ENCODE measurements at regions not wholly inside any gene's neighbourhood (a gene's known extent, or its start where the extent isn't known, plus 50 kb on each side); places are given as distances from the start of the nearest gene placed in this dataset.
"Not testable (repeated sequence)": the region's sequence is repeated elsewhere in the genome, so short reads cannot be mapped to it uniquely, and the experiment has no call there.

DNA sequence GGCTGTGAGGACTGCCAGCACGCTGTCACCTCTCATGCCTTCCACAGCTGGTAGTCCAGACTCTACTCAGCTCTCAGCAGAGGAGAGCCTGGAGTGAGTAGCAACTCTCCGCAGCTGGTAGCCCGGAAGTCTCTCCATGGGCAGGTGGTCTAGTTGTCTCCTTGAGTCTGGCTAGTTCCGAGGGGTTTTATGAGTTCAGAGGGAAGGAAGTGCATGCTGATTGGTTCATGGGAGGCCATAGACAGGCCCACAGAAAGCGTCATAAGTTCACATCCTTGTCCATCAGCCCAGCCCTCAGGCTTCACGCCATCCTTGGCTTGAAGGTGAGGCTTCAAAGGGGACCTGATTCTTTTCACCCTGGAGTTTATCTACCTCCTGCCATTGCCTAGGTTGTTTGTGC lies 2662.4 kb upstream of the PCDH20 start:
- DNase-seq (ENCODE audit: low spot score) = no peak

DNA sequence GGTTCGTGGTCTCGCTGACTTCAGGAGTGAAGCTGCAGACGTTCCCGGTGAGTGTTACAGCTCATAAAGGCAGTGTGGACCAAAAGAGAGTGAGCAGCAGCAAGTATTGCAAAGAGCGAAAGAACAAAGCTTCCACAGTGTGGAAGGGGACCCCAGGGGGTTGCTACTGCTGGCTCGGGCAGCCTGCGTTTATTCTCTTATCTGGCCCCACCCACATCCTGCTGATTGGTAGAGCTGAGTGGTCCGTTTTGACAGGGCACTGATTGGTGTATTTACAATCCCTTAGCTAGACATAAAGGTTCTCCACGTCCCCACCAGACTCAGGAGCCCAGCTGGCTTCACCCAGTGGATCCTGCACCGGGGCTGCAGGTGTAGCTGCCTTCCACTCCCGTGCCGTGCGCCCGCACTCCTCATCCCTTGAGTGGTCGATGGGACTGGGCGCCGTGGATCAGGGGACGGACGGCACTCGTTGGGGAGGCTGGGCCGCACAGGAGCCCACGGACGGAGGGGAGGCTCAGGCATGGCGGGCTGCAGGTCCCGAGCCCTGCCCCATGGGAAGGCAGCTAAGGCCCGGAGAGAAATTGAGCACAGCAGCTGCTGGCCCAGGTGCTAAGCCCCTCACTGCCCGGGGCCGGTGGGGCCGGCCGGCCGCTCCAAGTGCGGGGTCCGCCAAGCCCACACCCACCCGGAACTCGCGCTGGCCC lies 2661.6 kb upstream of the PCDH20 start:
- DNase-seq (ENCODE audit: low spot score) = not testable (repeated sequence)

DNA sequence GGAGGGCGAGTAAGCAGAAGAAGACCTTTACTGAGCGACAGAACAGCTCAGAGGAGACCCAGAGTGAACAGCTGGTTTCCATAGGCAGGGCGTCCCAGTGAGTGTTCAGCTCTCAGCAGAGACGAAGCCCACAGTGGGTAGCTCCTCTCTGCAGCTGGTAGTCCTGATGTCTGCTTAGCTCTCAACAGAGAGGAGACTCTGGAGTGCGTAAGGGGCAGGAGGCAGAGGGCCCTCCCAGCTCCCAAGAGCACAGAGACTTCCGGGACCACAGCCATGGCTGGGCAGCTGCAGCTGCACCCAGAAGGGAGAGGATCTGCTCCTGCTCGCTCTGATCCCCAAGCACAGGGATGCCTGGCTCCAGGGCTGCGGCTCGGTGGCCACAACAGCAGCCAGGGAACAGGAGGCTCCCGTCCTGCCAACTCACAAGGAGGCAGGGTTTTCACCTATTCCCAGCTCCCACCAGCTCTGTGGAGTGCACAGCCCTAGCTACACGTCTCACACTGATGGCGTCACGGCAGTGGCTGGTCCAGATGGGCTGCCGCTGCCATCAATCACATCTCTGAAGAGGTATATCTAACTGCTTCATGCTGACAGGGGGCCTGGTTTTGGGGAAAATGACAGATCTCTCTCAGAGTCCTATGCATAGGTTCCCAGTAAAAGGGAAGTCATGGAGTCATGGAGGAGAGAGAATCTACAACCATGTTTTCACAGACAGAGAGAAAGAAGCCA lies 2660.1 kb upstream of the PCDH20 start:
- no peak for DNase-seq (ENCODE audit: low spot score)

DNA sequence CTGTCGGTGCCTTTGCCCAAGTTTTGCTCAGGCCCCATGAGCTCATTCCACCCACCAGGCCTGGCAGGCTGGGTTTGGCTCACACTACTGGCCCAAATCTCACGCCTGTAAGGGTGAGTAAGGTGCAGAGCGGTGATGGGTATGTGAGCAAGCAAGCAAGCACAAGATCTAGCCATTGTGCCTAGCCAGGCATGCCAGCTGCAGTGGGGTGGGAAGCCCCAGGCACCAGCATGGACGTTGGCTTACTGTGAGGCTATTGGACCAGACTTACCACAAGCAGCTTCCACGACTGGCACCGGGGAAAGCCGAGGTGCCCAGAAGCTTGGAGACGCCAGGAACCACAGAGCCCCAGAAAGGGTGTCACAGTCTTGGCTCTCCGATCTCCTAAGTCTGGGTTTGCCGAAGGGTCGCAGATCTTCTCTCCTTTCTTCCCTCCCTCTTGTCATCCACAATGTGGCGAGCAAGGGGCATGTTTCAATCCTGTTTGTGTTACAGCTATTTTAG lies 2659.4 kb upstream of the PCDH20 start:
- DNase-seq (ENCODE audit: low spot score) = no peak

DNA sequence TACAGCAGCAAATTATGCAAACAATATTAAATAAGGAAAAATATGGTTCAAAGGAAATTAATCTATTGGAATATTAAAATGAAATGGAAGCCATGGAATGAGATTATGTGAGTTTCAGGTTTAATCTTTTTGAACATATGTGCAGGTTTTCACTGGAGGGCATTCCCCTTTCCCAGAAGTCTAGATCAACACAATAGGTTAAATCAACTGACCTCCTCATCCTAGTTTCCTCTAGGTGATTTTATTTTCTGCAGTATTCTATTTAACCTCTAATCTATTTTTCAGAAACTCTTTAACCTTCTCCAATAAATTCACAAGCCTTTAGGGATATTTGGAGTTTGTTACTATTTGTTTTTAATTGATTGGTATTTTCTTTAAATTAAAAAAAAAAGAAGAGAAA lies 2657.6 kb upstream of the PCDH20 start:
- DNase-seq (ENCODE audit: low spot score) = no peak

DNA sequence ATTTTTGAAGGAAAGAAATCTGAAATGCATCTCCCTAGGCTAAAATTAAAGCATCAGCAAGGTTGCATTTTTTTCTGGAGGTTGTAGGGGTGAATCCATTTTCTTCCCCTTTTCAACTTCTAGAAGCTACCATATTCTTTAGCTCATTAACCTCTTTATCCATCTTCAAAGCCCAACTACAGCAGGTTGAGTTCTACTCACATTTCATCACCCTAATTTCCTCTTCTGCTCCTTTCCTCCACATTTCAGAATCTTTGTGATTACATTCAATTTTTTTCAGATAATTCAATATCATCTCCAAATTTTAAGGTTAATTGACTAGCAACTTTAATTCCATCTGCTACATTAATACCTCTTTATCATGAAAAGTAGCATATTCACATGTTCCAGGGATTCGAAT lies 2655.7 kb upstream of the PCDH20 start:
- no peak for DNase-seq (ENCODE audit: low spot score)

DNA sequence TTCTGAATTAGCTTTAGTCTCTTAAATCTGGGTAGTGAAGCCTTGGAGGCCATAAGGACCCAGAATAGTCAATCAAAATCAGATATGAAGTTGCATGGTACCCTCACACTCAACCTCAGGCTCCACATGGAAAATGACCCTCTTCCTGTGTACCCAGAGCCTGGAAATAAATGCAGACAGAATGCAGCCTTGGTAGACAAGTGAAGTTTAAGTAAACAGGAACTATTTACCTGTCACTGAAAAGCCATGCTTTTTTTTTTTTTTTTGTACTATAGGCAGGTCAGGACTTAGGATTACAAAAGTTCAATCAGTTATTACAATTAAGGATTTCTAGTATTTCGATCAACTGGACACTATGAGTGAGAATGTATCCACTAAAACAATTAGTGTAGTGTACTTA lies 2654.2 kb upstream of the PCDH20 start:
- no peak for DNase-seq (ENCODE audit: low spot score)

DNA sequence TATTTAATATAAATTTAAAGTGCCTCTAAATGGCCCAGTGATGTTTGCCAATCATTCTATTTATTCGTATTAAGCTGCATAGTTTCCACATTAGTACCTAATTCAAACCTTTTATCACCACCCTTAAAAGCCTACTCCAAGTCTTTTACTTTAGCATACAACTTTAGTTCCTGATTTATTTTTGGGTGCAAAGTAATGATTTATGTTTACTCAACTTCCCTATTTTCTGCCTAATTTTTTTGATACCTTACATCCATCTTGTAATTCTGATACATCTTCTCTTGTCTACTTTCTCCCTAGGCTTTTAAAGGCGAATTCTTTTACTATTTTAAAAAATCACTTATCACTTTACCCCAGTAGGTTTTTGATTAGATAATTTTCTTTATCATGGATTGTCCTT lies 2651.1 kb upstream of the PCDH20 start:
- no peak for DNase-seq (ENCODE audit: low spot score)

DNA sequence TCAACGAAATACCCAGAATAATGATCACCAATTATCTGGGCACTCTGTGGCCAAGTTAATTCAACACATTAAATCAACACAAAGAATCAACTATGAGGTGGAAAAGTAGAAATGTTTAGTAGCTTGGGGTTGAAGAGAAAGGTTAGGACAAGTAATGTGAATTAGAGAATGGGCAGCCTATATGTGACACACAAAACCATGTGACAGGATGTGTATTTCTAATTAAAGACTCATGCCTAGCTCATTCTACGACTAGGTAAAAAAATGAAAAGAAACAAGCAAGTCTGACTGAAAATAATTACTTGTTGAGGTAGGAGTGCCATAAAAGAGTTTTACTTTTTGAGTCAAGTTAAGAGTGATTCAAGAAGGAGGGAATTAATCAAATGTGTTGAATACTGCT lies 2646.0 kb upstream of the PCDH20 start:
- no peak for DNase-seq (ENCODE audit: low spot score)

DNA sequence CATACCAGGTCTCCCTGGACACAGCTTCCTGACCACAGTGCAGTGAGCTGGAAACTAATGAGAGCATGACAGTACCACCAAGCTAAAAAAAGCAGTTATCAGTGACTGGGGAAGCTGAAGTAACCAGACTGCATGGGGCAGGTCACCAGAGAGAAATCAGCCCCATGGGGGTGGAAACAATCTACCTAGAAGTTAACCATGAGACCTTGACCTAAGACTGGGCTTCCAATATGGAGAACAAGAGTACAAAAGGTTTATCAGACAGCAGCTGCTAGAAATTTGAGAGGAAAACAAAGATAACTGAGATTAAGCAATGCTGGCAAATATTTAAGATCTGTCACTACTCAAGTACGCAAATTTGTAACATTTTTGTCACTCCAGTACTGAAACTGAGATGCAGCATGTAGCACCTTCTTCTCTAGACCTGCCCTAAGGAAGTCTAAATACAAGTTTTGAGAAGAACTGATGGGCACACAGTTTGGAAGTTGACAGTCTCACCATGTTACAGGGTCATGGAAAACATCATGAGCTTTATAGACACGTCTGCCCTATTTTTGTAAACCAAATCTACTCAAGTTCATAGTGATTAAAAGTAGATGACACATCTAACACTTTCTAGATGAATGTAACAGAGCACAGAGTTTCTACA lies 2641.8 kb upstream of the PCDH20 start:
- DNase-seq (ENCODE audit: low spot score) = no peak

DNA sequence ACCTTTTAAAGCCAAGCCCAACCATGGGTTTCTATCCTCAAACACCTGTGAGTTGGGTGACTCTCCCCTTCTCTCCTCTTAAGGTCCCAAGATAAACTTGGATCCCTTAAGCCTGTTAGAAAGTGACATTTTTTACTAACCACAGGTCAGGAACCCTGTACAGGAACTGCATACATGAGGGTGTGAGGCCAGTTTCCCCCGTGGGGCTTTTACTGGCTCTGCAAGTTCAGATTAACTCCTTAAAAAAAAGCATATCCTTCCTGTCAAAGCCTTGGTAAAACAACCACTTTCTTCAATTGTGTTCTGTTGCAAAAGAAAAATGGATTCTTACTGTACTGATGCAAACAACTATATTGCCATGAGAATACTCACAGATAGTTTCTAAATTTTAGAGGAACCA lies 2638.7 kb upstream of the PCDH20 start:
- no peak for DNase-seq (ENCODE audit: low spot score)

DNA sequence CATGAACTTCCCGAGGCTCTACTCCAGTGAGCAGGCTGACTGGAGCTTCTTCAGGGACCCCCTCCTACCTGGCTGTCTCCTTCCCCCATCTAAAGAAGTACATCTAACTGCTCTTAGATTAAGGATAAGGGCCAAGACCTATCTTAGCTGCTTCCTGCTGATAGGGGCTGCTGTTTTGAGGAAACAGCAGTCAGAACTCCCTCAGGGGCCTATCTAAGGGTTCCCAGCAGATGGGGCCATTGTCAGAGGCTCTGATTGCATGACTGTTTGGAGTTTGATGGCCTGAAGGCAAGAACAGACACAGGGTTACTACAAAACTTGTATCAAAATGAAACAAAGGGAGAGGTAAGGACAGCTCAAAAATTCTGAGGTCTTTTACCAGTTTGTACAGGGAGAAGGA lies 2636.9 kb upstream of the PCDH20 start:
- no peak for DNase-seq (ENCODE audit: low spot score)

DNA sequence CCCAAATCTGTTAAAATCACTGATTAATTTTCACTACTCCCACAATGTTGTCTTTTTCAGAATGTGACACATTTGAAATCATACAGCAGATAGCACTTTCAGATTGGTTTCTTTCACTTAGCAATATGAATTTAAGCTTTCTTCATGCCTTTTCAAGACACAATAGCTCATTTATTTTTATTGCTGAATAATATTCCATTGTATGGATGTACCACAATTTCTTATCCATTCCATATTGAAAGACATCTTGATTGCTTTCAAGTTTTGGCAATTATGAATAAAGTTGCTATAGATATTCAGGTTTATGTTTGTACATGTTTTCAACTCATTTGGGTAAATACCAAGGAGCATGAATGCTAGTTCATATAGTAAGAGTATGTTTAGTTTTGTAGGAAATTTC lies 2635.6 kb upstream of the PCDH20 start:
- DNase-seq (ENCODE audit: low spot score) = no peak

DNA sequence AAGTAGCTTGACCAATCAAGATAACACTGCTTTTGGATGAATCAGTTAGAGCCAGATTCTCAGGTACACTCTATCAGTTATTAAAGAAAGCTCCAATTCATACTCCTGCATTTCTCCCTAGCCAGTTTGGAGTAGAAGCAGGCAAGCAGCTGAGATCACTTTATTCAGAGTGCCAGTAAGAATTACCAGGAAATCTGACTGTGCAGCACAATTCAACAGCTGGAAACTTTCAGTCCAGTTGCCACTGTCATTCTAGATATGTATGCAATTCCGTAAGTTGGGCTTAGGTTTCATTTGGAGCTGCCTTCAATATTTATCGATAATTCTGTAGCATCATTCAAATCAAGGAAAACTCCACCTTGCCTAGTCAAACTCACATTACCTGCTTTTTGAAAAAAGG lies 2625.6 kb upstream of the PCDH20 start:
- no peak for DNase-seq (ENCODE audit: low spot score)

DNA sequence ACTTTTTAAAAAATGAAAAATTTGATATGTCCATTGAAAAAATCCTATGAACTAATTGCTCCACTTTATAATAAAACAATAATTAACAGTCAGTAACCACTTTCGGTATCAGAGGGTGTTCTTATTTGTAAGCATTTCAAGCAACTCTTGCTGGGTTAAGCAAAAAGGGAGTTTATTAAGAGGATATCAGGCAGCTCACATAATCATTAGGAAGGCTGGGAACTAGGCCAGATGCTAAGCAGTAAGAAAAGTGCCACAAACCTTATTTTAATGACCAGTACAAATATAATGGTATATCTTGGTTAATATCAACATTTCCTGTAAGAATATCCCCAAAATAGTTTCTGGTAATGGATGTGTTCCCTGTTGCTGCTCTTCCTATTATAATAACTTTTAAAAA lies 2618.3 kb upstream of the PCDH20 start:
- DNase-seq (ENCODE audit: low spot score) = no peak

DNA sequence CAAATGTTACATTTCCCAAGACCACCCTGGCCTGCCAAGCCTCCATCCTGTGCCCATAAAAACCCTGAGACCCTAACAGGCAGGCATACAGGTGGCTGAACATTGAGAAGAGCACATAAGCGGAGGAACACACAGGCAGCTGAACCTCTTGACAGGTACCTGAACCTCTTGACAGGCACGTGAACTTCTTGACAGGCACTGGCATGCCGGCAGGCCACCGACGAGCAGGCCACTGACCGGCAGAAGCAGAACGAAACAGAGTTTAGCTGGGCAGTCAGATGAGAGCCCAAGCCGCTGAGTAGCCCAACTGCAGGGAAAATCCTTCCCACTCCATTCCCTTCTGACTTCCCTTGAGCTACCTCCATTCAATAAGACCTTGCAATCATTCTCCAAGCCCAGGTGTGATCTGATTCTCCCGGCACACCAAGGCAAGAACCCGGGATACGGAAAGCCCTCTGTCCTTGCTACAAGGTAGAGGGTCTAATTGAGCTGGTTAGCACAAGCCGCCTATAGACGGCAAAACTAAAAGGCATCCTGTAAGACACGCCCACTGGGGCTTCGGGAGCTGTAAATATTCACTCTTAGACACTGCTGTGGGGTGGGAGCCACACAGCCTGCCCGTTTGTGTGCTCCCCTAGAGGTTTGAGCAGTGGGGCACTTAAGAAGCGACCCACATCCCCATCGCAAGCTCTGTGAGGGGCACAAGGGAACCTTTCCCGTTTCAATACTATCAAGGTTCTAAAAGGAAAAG lies 2613.9 kb upstream of the PCDH20 start:
- DNase-seq (ENCODE audit: low spot score) = no peak

DNA sequence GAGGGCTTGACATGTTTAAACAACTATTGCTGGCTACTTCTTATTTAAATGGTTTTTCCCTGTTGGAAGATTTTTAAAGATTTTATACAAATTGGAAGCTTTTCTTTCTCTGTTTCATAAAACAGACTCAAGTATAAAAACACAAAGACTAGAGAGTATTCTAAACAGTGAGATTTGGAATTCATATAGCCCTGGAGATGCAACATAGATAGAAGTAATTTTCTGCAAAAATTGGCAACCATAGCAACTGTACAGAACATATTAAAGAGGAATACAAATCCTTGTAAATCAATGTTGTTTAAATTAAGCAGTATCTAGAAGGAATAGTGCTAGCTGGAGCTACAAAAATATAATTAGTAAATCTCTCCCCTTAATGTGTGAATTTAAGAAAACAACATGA lies 2612.9 kb upstream of the PCDH20 start:
- no peak for DNase-seq (ENCODE audit: low spot score)

DNA sequence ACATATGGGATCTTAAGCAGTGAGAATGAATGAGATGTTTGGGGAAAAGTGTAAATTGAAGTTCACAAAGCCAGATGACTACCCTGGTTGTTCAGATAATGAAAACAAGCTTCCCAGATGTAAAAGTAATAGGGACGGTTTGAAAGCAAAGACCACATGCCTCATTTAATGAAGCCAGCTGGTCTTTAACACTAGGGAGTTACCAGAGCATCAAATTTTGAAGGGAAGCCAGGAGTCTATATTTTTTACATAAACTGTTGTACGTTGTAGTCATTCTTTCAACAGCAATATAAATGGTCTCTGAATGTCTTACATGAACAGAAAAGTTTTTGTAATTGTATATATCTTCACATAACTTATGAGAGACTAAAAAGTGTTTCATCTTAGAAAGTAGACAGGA lies 2604.5 kb upstream of the PCDH20 start:
- DNase-seq (ENCODE audit: low spot score) = no peak

DNA sequence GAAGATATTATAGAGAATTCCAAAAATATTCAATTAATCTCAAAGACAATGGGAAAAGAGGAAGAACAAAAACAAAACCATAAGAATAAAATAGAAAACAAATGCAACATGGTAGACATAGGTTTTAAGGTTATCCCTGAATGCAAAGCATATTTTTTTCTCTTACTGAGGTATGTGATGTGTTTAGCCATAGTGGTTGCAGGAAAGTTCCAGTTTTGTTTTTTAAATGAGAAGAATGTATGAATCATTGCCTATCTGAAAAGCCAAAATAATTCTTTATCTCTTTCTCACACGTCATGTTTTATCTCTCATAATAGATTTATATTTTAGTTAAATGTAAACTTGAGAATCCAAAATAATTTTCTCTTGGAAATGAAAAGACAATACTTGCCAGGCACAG lies 2591.7 kb upstream of the PCDH20 start:
- DNase-seq (ENCODE audit: low spot score) = no peak

DNA sequence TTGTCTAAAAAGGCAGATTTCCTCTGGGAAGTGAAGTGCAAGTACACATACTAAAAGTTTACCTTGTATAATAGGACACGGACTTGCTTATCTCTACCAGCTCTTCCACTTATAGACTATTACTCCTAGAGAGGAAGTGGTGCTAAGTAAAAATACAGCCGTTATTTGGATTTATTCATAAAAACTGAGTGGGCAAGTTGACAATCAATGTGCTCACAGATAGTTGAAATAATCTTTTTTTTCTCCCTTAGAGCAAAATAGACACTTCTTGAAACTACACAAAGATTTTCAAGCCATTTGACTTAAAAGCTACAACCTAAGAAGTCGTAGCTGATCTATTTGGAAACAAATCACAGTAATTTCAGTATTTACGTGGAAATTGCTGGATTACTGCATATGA lies 2584.7 kb upstream of the PCDH20 start:
- DNase-seq (ENCODE audit: low spot score) = no peak

DNA sequence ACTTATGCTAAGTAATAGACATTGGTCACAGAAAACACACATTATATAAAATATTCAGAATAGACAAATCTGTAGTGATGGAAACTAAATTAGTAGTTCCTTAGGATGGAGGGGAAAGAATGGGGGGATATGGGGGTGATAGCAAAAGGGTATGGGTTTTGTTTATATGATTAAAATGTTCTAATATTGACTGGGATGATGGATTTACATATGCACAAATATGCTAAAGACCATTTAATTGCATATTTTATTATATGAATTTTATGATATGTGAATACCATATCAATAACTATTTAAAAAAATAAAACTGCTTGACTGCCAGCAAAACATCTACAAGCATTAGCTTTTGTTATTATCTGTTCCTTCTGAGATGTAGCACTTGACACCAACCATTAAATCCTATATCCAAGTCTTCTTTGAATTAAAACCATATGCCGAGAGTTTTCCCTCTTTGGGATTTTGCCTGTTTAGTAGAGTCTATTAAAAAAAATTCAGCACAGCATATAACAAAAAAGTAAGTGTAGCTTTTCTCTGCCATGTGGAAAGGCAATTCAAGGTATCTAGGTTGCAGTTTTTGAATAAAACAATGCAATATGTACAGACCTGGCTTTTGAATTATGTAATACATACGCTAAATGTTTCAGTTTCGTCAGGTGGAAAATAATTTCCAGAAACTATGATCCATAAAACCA lies 2584.1 kb upstream of the PCDH20 start:
- no peak for DNase-seq (ENCODE audit: low spot score)

DNA sequence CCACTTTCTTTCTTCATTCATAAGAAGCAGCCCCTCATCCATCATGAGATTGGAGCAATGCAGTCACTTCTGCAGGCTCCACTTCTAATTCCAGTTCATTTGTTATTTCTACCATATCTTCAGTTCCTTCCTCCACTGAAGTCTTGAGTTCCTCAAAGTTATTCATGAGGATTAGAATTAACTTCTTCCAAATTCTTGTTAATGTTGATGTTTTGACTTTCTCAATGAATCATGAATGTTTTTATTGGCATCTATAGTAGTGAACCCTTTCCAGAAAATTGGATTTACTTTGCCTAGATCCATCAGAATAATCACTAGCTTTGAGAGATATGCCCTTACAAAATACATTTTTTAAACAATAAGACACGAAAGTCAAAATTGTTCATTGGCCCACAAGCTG lies 2567.7 kb upstream of the PCDH20 start:
- no peak for DNase-seq (ENCODE audit: low spot score)
